ENCODE measurements at regions not wholly inside any gene's neighbourhood (a gene's known extent, or its start where the extent isn't known, plus 50 kb on each side); places are given as distances from the start of the nearest gene placed in this dataset.

DNA sequence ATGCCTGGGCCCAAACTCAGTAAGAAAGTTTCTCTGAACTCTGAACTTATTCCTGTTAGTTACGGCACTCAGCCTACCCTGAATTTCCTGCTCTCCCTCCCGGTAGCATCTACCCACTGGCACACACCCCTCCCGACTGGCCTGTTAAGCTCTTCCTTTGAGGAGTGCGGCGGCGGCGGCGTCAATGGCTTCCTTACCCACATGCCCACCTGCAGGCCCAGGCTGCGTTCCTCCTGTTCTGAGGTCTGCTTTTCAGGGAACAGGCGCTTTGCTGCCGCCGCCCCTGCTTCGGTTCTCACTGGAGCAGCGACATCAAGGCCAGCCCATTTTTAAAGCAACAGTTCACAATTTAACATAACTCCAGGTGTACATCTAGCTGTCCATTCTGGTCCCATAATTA, 432.4 kb downstream of the DCDC2C start:
- peaks cover 4% of the 10 kb centered on the region for H3K9me3 ChIP-seq (ENCODE audit: control insufficient read depth, low read length)
- H3K4me1 ChIP-seq (ENCODE audit: control insufficient read depth, insufficient read depth, low read length, poor library complexity, severe bottlenecking), result no peaks in the 10 kb centered on the region
- no peak overlapping the region for H3K27ac ChIP-seq (ENCODE audit: low read depth, low read length, severe bottlenecking)
- H3K36me3 ChIP-seq (ENCODE audit: control insufficient read depth, insufficient read depth, low read length), result no peaks in the 10 kb centered on the region
- WGBS, 2 experiments (ENCODE audit: insufficient coverage in 2 of 2), result 78 to 92% methylated on average over 11 to 14 of the region's 14 CpGs
- H3K4me3 ChIP-seq (ENCODE audit: extremely low read depth, insufficient read depth, low read length, poor library complexity, severe bottlenecking), result no peak overlapping the region

DNA sequence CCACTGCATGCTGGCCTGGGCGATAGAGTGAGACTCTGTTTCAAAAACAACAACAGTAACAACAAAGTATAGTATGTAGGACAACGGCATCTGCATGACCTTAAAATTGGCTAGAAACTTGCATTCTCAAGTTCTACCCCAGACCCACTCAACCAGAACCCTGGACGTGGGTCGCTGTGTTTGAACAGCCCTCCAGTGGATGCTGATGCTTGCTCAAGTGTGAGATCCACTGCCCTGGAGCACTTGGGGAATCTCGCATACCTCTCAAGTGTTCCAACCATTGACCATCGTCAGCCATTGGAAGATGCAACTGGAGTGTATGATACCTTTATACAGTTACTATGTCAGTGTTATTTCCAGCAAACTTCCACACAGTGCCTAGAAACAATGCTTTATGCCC, 435.9 kb downstream of the DCDC2C start:
- Histone ChIP-seq H3K4me1 (ENCODE audit: control insufficient read depth, insufficient read depth, low read length, poor library complexity, severe bottlenecking) (no peaks in the 10 kb centered on the region), H3K27ac (ENCODE audit: low read depth, low read length, severe bottlenecking) (no peak overlapping the region), H3K4me3 (ENCODE audit: extremely low read depth, insufficient read depth, low read length, poor library complexity, severe bottlenecking) (no peak overlapping the region), H3K36me3 (ENCODE audit: control insufficient read depth, insufficient read depth, low read length) (no peaks in the 10 kb centered on the region), H3K9me3 (ENCODE audit: control insufficient read depth, low read length) (no peaks in the 10 kb centered on the region)
- WGBS, 2 experiments (ENCODE audit: insufficient coverage in 2 of 2), result 64 to 79% methylated on average over 2 to 3 of the region's 6 CpGs

DNA sequence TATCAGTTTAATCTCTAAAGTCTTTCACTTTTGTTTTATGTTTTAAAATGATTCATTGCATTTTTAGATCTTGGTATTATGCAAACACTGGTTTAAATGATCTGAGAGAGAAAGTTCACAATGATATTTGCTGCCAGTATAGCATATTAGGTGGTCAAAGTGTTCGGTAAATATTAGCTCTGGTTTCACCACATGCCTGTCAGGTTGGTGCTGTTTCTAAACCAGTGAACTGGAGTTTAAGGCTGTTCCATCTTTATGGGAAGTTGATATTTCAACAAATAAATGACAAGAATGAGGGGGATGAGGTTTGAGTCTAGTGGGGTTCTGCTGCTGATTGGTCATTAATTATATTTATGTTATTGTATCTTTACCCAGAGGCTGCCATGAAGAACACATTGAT, 436.4 kb downstream of the DCDC2C start:
- 100% methylated on average over 1 of the region's 1 CpG; no CpG with 5 or more reads in 1 of the 2 experiments for WGBS, 2 experiments (ENCODE audit: insufficient coverage in 2 of 2)
- H3K4me3 ChIP-seq (ENCODE audit: extremely low read depth, insufficient read depth, low read length, poor library complexity, severe bottlenecking), result no peak overlapping the region
- H3K27ac ChIP-seq (ENCODE audit: low read depth, low read length, severe bottlenecking), result no peak overlapping the region
- no peaks in the 10 kb centered on the region for H3K9me3 ChIP-seq (ENCODE audit: control insufficient read depth, low read length)
- no peaks in the 10 kb centered on the region for H3K4me1 ChIP-seq (ENCODE audit: control insufficient read depth, insufficient read depth, low read length, poor library complexity, severe bottlenecking)
- H3K36me3 ChIP-seq (ENCODE audit: control insufficient read depth, insufficient read depth, low read length), result no peaks in the 10 kb centered on the region

DNA sequence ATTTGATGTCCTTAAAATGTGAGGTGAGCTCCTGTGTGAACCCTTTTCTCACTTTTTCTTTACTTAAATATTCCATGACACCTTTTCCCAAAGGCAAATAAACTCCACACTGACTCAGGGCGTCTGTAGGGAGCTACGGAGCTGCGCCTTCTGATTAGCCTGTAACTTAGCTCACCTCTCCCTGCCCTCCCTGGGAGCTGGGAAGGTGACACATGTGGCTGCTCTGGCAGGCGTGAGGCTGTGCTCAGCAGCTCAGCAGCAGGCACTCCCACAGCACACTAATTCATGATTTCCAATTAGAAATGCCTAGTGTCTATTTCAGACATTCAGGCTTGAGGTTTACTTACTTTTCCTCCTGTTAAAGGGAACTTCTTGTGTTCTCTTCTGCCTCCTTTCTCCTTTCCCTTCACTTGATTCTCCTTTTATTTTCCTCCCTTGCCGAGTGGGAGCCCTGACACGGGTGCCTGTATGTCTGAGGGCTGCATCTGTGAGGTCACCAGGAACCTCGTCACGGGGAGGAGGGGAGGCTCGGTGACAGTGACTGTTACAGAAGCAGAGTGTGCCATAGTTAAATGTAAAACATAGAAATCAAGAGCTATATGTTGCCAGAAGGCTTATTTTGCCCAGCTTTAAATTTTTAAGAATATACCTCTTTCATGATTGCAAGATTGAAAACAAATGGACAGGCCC, 437.1 kb downstream of the DCDC2C start:
- Histone ChIP-seq H3K4me1 (ENCODE audit: control insufficient read depth, insufficient read depth, low read length, poor library complexity, severe bottlenecking) (no peaks in the 10 kb centered on the region), H3K27ac (ENCODE audit: low read depth, low read length, severe bottlenecking) (no peak overlapping the region), H3K36me3 (ENCODE audit: control insufficient read depth, insufficient read depth, low read length) (no peaks in the 10 kb centered on the region), H3K4me3 (ENCODE audit: extremely low read depth, insufficient read depth, low read length, poor library complexity, severe bottlenecking) (no peak overlapping the region), H3K9me3 (ENCODE audit: control insufficient read depth, low read length) (no peaks in the 10 kb centered on the region)
- WGBS, 2 experiments (ENCODE audit: insufficient coverage in 2 of 2), result 74 to 90% methylated on average over 2 to 8 of the region's 9 CpGs

DNA sequence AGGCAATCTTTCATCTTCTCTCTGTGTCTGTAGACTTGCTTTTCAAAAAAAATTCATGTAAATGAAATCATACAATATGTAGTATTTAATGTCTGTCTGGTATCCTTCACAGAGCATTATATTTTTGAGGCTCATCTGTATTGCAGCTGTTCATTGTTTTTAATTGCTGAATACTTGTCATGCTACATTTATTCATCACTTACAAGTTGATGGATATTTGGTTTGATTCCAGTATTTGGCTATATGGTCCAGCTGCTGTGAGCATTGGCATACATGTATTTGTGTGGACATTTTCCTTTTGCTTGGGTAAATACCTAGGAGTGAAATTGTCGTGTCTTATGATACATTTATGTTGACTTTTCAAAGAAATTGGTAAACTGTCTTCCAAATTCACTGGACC, 441.4 kb downstream of the DCDC2C start:
- WGBS, 2 experiments (ENCODE audit: insufficient coverage in 2 of 2), result no CpG with 5 or more reads among the region's 1 CpG
- no peaks in the 10 kb centered on the region for H3K4me1 ChIP-seq (ENCODE audit: control insufficient read depth, insufficient read depth, low read length, poor library complexity, severe bottlenecking)
- no peak overlapping the region for H3K27ac ChIP-seq (ENCODE audit: low read depth, low read length, severe bottlenecking)
- no peaks in the 10 kb centered on the region for H3K9me3 ChIP-seq (ENCODE audit: control insufficient read depth, low read length)
- H3K4me3 ChIP-seq (ENCODE audit: extremely low read depth, insufficient read depth, low read length, poor library complexity, severe bottlenecking), result no peak overlapping the region
- no peaks in the 10 kb centered on the region for H3K36me3 ChIP-seq (ENCODE audit: control insufficient read depth, insufficient read depth, low read length)

DNA sequence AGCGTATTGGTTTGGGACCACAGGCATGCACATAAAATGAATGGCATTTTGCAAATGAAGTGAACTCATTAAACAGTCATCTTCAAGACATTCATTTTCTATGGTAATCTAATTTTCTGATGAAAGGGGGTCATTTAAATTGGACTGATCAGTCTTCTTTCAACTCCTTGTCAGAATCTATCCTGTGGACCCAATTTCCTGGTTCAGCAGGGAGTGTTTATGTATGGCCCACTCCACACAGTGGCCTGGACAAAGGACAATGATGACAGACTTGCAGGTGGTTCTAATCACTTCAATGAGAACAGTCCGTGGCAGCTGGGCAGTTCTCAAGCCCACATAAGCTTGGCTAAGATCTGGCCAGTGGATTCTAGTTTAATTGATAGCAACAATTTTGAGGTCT, 448.1 kb downstream of the DCDC2C start:
- Histone ChIP-seq H3K4me3 (ENCODE audit: extremely low read depth, insufficient read depth, low read length, poor library complexity, severe bottlenecking) (no peak overlapping the region), H3K27ac (ENCODE audit: low read depth, low read length, severe bottlenecking) (no peak overlapping the region), H3K36me3 (ENCODE audit: control insufficient read depth, insufficient read depth, low read length) (no peaks in the 10 kb centered on the region), H3K9me3 (ENCODE audit: control insufficient read depth, low read length) (no peaks in the 10 kb centered on the region), H3K4me1 (ENCODE audit: control insufficient read depth, insufficient read depth, low read length, poor library complexity, severe bottlenecking) (no peaks in the 10 kb centered on the region)
- 63 to 67% methylated on average over 1 of the region's 2 CpGs for WGBS, 2 experiments (ENCODE audit: insufficient coverage in 2 of 2)

DNA sequence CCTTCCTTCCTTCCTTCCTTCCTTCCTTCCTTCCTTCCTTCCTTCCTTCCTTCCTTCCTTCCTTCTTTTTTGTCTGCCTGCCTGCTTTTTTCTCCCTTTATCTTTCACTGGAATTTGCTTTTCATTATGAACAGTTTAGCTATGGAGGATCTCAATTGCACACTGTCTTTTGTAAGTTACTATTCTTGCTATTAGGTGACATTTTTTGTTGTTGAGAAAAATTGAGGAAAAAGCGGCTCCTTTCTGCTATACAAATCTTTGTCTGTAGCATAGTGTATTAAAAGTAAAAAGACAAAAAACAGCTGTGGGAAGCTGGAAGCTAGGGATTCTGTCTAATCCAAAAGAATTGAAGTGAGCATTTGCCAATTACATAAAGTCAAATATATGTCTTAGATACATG, 448.7 kb downstream of the DCDC2C start:
- no peaks in the 10 kb centered on the region for H3K4me1 ChIP-seq (ENCODE audit: control insufficient read depth, insufficient read depth, low read length, poor library complexity, severe bottlenecking)
- 100% methylated on average over 1 of the region's 1 CpG; no CpG with 5 or more reads in 1 of the 2 experiments for WGBS, 2 experiments (ENCODE audit: insufficient coverage in 2 of 2)
- H3K36me3 ChIP-seq (ENCODE audit: control insufficient read depth, insufficient read depth, low read length), result no peaks in the 10 kb centered on the region
- H3K9me3 ChIP-seq (ENCODE audit: control insufficient read depth, low read length), result no peaks in the 10 kb centered on the region
- no peak overlapping the region for H3K4me3 ChIP-seq (ENCODE audit: extremely low read depth, insufficient read depth, low read length, poor library complexity, severe bottlenecking)
- H3K27ac ChIP-seq (ENCODE audit: low read depth, low read length, severe bottlenecking), result no peak overlapping the region

DNA sequence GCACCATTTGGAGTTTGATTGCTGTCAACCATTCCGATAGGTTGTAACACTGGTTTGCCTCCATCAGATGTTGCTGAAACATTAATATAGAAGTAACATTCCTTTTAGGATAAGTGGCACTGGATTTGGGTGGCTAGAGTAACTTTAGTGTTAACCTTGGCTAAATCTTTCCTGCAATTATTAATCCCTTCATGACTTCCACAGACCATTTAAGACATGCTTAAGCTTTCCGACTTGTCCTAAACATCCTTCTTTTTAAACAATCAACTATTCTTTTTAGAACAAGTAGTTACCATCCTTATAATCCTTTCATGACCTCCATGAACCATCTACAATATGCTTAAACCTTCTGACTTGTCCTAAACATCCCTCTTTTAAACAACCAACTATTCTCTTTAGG, 465.5 kb downstream of the DCDC2C start:
- no peak overlapping the region for H3K27ac ChIP-seq (ENCODE audit: low read depth, low read length, severe bottlenecking)
- H3K4me1 ChIP-seq (ENCODE audit: control insufficient read depth, insufficient read depth, low read length, poor library complexity, severe bottlenecking), result no peaks in the 10 kb centered on the region
- H3K9me3 ChIP-seq (ENCODE audit: control insufficient read depth, low read length), result no peaks in the 10 kb centered on the region
- WGBS, 2 experiments (ENCODE audit: insufficient coverage in 2 of 2), result no CpG with 5 or more reads among the region's 2 CpGs
- H3K36me3 ChIP-seq (ENCODE audit: control insufficient read depth, insufficient read depth, low read length), result no peaks in the 10 kb centered on the region
- H3K4me3 ChIP-seq (ENCODE audit: extremely low read depth, insufficient read depth, low read length, poor library complexity, severe bottlenecking), result no peak overlapping the region

DNA sequence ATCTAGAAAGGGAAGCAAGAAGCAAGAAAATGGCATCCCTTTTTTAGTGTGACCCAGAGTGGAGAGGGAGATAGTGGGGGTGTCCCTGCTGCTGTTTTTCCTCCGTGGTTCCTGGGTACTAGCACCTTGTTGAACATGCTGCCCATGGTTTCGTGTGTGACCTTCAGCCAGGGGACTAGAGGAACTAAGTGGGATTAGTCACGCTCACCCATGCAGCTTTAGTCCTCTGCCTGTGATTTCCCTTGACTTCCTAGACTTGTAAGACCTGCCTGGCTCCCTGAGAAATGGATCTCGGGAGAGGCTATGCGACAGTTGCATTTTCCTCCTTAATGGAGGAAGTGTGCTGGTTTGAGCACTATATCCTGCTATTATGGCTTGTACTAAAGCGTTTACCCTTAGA, 471.4 kb downstream of the DCDC2C start:
- H3K4me1 ChIP-seq (ENCODE audit: control insufficient read depth, insufficient read depth, low read length, poor library complexity, severe bottlenecking), result no peaks in the 10 kb centered on the region
- H3K36me3 ChIP-seq (ENCODE audit: control insufficient read depth, insufficient read depth, low read length), result no peaks in the 10 kb centered on the region
- no peak overlapping the region for H3K27ac ChIP-seq (ENCODE audit: low read depth, low read length, severe bottlenecking)
- WGBS, 2 experiments (ENCODE audit: insufficient coverage in 2 of 2), result no CpG with 5 or more reads among the region's 6 CpGs
- no peak overlapping the region for H3K4me3 ChIP-seq (ENCODE audit: extremely low read depth, insufficient read depth, low read length, poor library complexity, severe bottlenecking)
- no peaks in the 10 kb centered on the region for H3K9me3 ChIP-seq (ENCODE audit: control insufficient read depth, low read length)

DNA sequence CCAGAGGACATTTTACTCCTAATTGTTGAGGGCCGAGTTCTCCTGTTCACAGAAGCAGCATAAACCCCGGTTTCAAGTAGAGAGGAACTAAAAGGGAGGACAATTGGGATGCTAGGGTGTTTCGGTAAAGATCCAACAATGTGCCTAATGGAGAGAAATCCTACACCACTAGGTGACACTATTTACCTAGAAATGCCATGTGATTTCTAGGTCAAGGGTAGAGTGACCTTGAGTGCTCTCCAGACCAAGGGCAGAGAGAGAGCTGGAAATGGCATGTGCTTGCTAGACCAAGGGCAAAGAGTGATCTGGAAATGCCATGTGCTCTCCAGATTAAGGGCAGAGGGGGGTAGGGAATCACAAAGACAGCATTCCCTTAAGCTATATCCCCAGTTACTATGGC, 472.0 kb downstream of the DCDC2C start:
- H3K36me3 ChIP-seq (ENCODE audit: control insufficient read depth, insufficient read depth, low read length), result no peaks in the 10 kb centered on the region
- WGBS, 2 experiments (ENCODE audit: insufficient coverage in 2 of 2), result no CpG with 5 or more reads among the region's 3 CpGs
- no peaks in the 10 kb centered on the region for H3K4me1 ChIP-seq (ENCODE audit: control insufficient read depth, insufficient read depth, low read length, poor library complexity, severe bottlenecking)
- H3K4me3 ChIP-seq (ENCODE audit: extremely low read depth, insufficient read depth, low read length, poor library complexity, severe bottlenecking), result no peak overlapping the region
- no peaks in the 10 kb centered on the region for H3K9me3 ChIP-seq (ENCODE audit: control insufficient read depth, low read length)
- no peak overlapping the region for H3K27ac ChIP-seq (ENCODE audit: low read depth, low read length, severe bottlenecking)

DNA sequence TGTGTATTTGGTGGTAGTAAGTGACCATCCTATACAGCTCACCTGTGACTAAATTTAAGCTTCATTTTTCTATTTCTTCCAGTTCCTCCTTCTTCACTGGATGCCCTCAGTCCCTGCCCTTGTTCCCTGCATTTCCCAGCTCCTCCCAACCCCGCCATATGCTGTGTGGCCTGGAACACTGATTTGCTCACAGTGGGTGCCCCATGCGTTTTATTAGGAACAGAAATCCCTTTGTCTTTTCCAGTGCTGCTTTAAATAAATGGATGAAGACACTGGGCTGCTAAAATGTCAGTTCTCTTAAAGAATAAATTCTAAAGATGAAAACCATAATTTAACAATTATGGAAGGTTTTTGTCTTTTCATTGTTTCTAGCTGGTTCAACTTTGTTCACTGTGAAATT, 477.3 kb downstream of the DCDC2C start:
- H3K4me1 ChIP-seq (ENCODE audit: control insufficient read depth, insufficient read depth, low read length, poor library complexity, severe bottlenecking), result no peaks in the 10 kb centered on the region
- H3K4me3 ChIP-seq (ENCODE audit: extremely low read depth, insufficient read depth, low read length, poor library complexity, severe bottlenecking), result no peak overlapping the region
- no peaks in the 10 kb centered on the region for H3K36me3 ChIP-seq (ENCODE audit: control insufficient read depth, insufficient read depth, low read length)
- H3K9me3 ChIP-seq (ENCODE audit: control insufficient read depth, low read length), result no peaks in the 10 kb centered on the region
- H3K27ac ChIP-seq (ENCODE audit: low read depth, low read length, severe bottlenecking), result no peak overlapping the region
- no CpG with 5 or more reads among the region's 2 CpGs for WGBS, 2 experiments (ENCODE audit: insufficient coverage in 2 of 2)
